Activated B cell treated with CpG ODN at 0.5 μM for 24 hours (primary cell): ENCODE measurements at regions not wholly inside any gene's neighbourhood (a gene's known extent, or its start where the extent isn't known, plus 50 kb on each side); places are given as distances from the start of the nearest gene placed in this dataset.

Experiments used
- ATAC-seq: fragments of 200-7000 bp; cut with Tn5 transposase; one replicate; pipeline ENCODE4 v1.10.0; 2021; ENCODE audit warnings: low read depth, mild to moderate bottlenecking, moderate library complexity
- CTCF ChIA-PET: fragments of 350-600 bp; sonication (Branson Sonifier 250); formaldehyde crosslinking; loops from one replicate; lab custom pipeline; 2021; ENCODE audit warnings: antibody characterized with exemption; lab: Charles Lee
- POLR2A ChIA-PET: fragments of 350-600 bp; sonication (Branson Sonifier 250); formaldehyde crosslinking; loops from one replicate; lab custom pipeline; 2021; ENCODE audit warnings: antibody characterized with exemption; lab: Charles Lee
- DNase-seq: peaks from one replicate; pipeline ENCODE4 v3.0.0; 2022
- H3K27ac Mint-ChIP-seq: one replicate; pipeline ENCODE4 v1.8.0; 2020; ENCODE audit warnings: mixed read lengths
- H3K27me3 Mint-ChIP-seq: one replicate; pipeline ENCODE4 v1.8.0; 2021; ENCODE audit warnings: mixed read lengths
- H3K36me3 Mint-ChIP-seq: one replicate; pipeline ENCODE4 v1.8.0; 2021; ENCODE audit warnings: low read depth, mixed read lengths
- H3K4me1 Mint-ChIP-seq: one replicate; pipeline ENCODE4 v1.8.0; 2021; ENCODE audit warnings: mixed read lengths
- H3K4me3 Mint-ChIP-seq: one replicate; pipeline ENCODE4 v1.8.0; 2020; ENCODE audit warnings: mild to moderate bottlenecking, mixed read lengths
- H3K9me3 Mint-ChIP-seq: one replicate; pipeline ENCODE4 v1.8.0; 2020; ENCODE audit warnings: mixed read lengths
- CTCF ChIP-seq: fragments of 200-600 bp; IDR thresholded peaks from one replicate; pipeline ENCODE4 v1.8.0; 2022; ENCODE audit warnings: antibody characterized with exemption, mild to moderate bottlenecking
- intact Hi-C: fragments of 100-400 bp; cut with micrococcal nuclease; formaldehyde crosslinking; loops from one replicate; pipeline ENCODE4 v1.15.1; 2024

- no peak for DNase-seq
- intact Hi-C loops, result no loop called here
- Mint-ChIP-seq H3K9me3 (no peaks in the 10 kb centered on the region), H3K4me1 (no peaks in the 10 kb centered on the region), H3K27ac (no peak overlapping the region), H3K4me3 (no peak overlapping the region), H3K27me3 (peaks cover 6% of the 10 kb centered on the region), H3K36me3 (no peaks in the 10 kb centered on the region)
- no peak for ATAC-seq
- POLR2A ChIA-PET, result no interaction called here
- CTCF ChIA-PET, result no interaction called here
- no peak for TF ChIP-seq CTCF
Observed at GRCh38 chr10:89097226-89097625, 106.6 kb downstream of the FAS start.

GRCh38 chr10:89095701-89096391 lies 105.2 kb downstream of the FAS start:
- DNase-seq (no peak), ATAC-seq (no peak)
- no peaks in the 10 kb centered on the region for H3K9me3 Mint-ChIP-seq
- H3K27ac Mint-ChIP-seq, result no peak overlapping the region
- no peak for TF ChIP-seq CTCF
- H3K4me1 Mint-ChIP-seq, result no peaks in the 10 kb centered on the region
- H3K27me3 Mint-ChIP-seq, result peaks cover 6% of the 10 kb centered on the region
- POLR2A ChIA-PET, result no interaction called here
- CTCF ChIA-PET, result no interaction called here
- H3K36me3 Mint-ChIP-seq, result no peaks in the 10 kb centered on the region
- intact Hi-C loops, result no loop called here
- H3K4me3 Mint-ChIP-seq, result no peak overlapping the region

- no peaks in the 10 kb centered on the region for H3K36me3 Mint-ChIP-seq
- peaks cover 6% of the 10 kb centered on the region for H3K27me3 Mint-ChIP-seq
- TF ChIP-seq CTCF, result no peak
- CTCF ChIA-PET, result no interaction called here
- H3K27ac Mint-ChIP-seq, result no peak overlapping the region
- no peaks in the 10 kb centered on the region for H3K4me1 Mint-ChIP-seq
- no peaks in the 10 kb centered on the region for H3K9me3 Mint-ChIP-seq
- DNase-seq, result no peak
- intact Hi-C loops, result no loop called here
- no peak for ATAC-seq
- POLR2A ChIA-PET, result no interaction called here
- H3K4me3 Mint-ChIP-seq, result no peak overlapping the region
Observed at GRCh38 chr10:89093728-89094127, 103.1 kb downstream of the FAS start.

GRCh38 chr10:89092981-89093380 lies 102.4 kb downstream of the FAS start:
- Mint-ChIP-seq H3K4me1 (no peaks in the 10 kb centered on the region), H3K9me3 (no peaks in the 10 kb centered on the region), H3K27me3 (peaks cover 6% of the 10 kb centered on the region), H3K27ac (no peak overlapping the region), H3K36me3 (no peaks in the 10 kb centered on the region), H3K4me3 (no peak overlapping the region)
- no peak for ATAC-seq
- TF ChIP-seq CTCF, result no peak
- ChIA-PET CTCF (no interaction called here), POLR2A (no interaction called here)
- no peak for DNase-seq
- intact Hi-C loops, result no loop called here

GRCh38 chr10:89092439-89092838 lies 101.8 kb downstream of the FAS start:
- no peaks in the 10 kb centered on the region for H3K36me3 Mint-ChIP-seq
- H3K4me1 Mint-ChIP-seq, result no peaks in the 10 kb centered on the region
- ATAC-seq (no peak), DNase-seq (no peak)
- ChIA-PET CTCF (no interaction called here), POLR2A (no interaction called here)
- no peak for TF ChIP-seq CTCF
- no peak overlapping the region for H3K27ac Mint-ChIP-seq
- H3K27me3 Mint-ChIP-seq, result peaks cover 6% of the 10 kb centered on the region
- H3K4me3 Mint-ChIP-seq, result no peak overlapping the region
- intact Hi-C loops, result no loop called here
- H3K9me3 Mint-ChIP-seq, result no peaks in the 10 kb centered on the region
